NCI-H2196 (cell line): ENCODE measurements at regions not wholly inside any gene's neighbourhood (a gene's known extent, or its start where the extent isn't known, plus 50 kb on each side); places are given as distances from the start of the nearest gene placed in this dataset.
"Not testable (repeated sequence)": the region's sequence is repeated elsewhere in the genome, so short reads cannot be mapped to it uniquely, and the experiment has no call there.

Source experiments
- DNase-seq: peaks from one replicate; lab custom pipeline; 2025; ENCODE audit not compliant: unreplicated experiment; lab: John Stamatoyannopoulos, UW

GRCh38 chr4:66750273-66750672, 795.0 kb downstream of the CENPC start:
- DNase-seq: no peak

- DNase-seq: not testable (repeated sequence)
Observed at GRCh38 chr4:66746918-66747317, 798.4 kb downstream of the CENPC start.

- no peak for DNase-seq
Observed at GRCh38 chr4:66741081-66741480, 804.2 kb downstream of the CENPC start.

- no peak for DNase-seq
Observed at GRCh38 chr4:66736606-66737005, 808.7 kb downstream of the CENPC start.

- no peak for DNase-seq
Observed at GRCh38 chr4:66728280-66728679, 817.0 kb downstream of the CENPC start.

- DNase-seq: not testable (repeated sequence)
Observed at GRCh38 chr4:66712301-66712921, 832.9 kb downstream of the CENPC start.

- no peak for DNase-seq
Observed at GRCh38 chr4:66704243-66704642, 841.1 kb downstream of the CENPC start.

- no peak for DNase-seq
Observed at GRCh38 chr4:66694739-66695138, 850.6 kb downstream of the CENPC start.

- DNase-seq: no peak
Observed at GRCh38 chr4:66693694-66694093, 851.6 kb downstream of the CENPC start.

- DNase-seq: no peak
Observed at GRCh38 chr4:66691101-66691500, 854.2 kb downstream of the CENPC start.

- DNase-seq: no peak
Observed at GRCh38 chr4:66688674-66689073, 856.6 kb downstream of the CENPC start.

- DNase-seq: no peak
Observed at GRCh38 chr4:66687459-66687858, 857.8 kb downstream of the CENPC start.

- peak; percentile 1 for DNase-seq
Observed at GRCh38 chr4:66681962-66682361, 863.3 kb downstream of the CENPC start.

- no peak for DNase-seq
Observed at GRCh38 chr4:66667249-66667648, 878.1 kb downstream of the CENPC start.

- DNase-seq: no peak
Observed at GRCh38 chr4:66662620-66663019, 882.7 kb downstream of the CENPC start.

GRCh38 chr4:66658809-66659208, 886.5 kb downstream of the CENPC start:
- no peak for DNase-seq

GRCh38 chr4:66655505-66655904, 889.8 kb downstream of the CENPC start:
- DNase-seq: no peak

- DNase-seq: no peak
Observed at GRCh38 chr4:66653937-66654336, 891.4 kb downstream of the CENPC start.

- DNase-seq: no peak
Observed at GRCh38 chr4:66649236-66649635, 896.1 kb downstream of the CENPC start.

GRCh38 chr4:66647926-66648325, 897.4 kb downstream of the CENPC start:
- no peak for DNase-seq

GRCh38 chr4:66647476-66647875, 897.8 kb downstream of the CENPC start:
- DNase-seq: no peak

GRCh38 chr4:66640233-66640990, 904.9 kb downstream of the CENPC start:
- no peak for DNase-seq

- no peak for DNase-seq
Observed at GRCh38 chr4:66639361-66639760, 905.9 kb downstream of the CENPC start.
